Natural killer cell treated with Interleukin-12 subunit alpha and Interleukin-12 subunit beta and Interleukin-15 and Interleukin-18, amount 100 ng/mL, for 72 hours (primary cell): ENCODE measurements at regions not wholly inside any gene's neighbourhood (a gene's known extent, or its start where the extent isn't known, plus 50 kb on each side); places are given as distances from the start of the nearest gene placed in this dataset.

Experiments
- ATAC-seq, 2 donors: fragments of 150-1000 bp; cut with Tn5 transposase in 1 of 2; sonication (Bioruptor Pico), chemical (Tn5 transposase) in 1 of 2; 2 replicates each; pipeline ENCODE4 v1.10.0; 2021
- DNase-seq: peaks from one replicate; pipeline ENCODE4 v3.0.0; 2022; ENCODE audit warnings: low spot score
- H3K27ac Mint-ChIP-seq, 2 donors: 1 replicate in 1 of 2; 2 replicates in 1 of 2; pipeline ENCODE4 v1.8.0; 2022; ENCODE audit warnings: mixed read lengths in 2 of 2, mild to moderate bottlenecking in 1 of 2, moderate library complexity in 1 of 2
- H3K27me3 Mint-ChIP-seq, 2 donors: 1 replicate in 1 of 2; 2 replicates in 1 of 2; pipeline ENCODE4 v1.8.0; 2022; ENCODE audit warnings: mixed read lengths in 2 of 2
- H3K36me3 Mint-ChIP-seq: one replicate; pipeline ENCODE4 v1.8.0; 2022; ENCODE audit warnings: mixed read lengths
- H3K4me1 Mint-ChIP-seq, 2 donors: 1 replicate in 1 of 2; 2 replicates in 1 of 2; pipeline ENCODE4 v1.8.0; 2022; ENCODE audit warnings: low read depth in 2 of 2, mixed read lengths in 2 of 2, mild to moderate bottlenecking in 1 of 2
- H3K4me3 Mint-ChIP-seq: one replicate; pipeline ENCODE4 v1.8.0; 2022; ENCODE audit warnings: mixed read lengths
- H3K9me3 Mint-ChIP-seq: 2 replicates; pipeline ENCODE4 v1.8.0; 2022; ENCODE audit warnings: mixed read lengths

DNA sequence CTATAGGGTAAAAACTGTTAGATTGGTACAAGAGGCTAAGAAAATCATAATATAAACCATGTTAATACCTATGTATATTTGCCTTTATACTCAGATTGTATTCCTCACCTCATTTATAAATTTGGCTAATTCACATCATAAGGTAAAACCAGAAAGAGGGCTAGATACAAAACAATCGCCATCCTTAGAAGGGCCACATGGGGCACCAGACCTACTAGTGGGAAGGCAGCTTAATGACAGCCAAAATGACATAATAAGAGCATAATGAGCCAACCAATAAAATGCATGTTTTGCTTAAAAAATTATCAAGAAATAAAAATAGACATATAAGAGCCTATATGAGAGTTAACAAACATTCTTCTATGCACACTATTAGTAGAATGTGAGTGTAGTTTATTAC lies 107.3 kb upstream of the PRDX4 start:
- Mint-ChIP-seq H3K36me3 (no peaks in the 10 kb centered on the region), H3K4me1 (no peaks in the 10 kb centered on the region), H3K27me3 (peaks cover 4% of the 10 kb centered on the region in 2 donors), H3K4me3 (no peak overlapping the region), H3K27ac (no peak overlapping the region), H3K9me3 (peaks cover 15% of the 10 kb centered on the region)
- ATAC-seq (no peak), DNase-seq (no peak)

DNA sequence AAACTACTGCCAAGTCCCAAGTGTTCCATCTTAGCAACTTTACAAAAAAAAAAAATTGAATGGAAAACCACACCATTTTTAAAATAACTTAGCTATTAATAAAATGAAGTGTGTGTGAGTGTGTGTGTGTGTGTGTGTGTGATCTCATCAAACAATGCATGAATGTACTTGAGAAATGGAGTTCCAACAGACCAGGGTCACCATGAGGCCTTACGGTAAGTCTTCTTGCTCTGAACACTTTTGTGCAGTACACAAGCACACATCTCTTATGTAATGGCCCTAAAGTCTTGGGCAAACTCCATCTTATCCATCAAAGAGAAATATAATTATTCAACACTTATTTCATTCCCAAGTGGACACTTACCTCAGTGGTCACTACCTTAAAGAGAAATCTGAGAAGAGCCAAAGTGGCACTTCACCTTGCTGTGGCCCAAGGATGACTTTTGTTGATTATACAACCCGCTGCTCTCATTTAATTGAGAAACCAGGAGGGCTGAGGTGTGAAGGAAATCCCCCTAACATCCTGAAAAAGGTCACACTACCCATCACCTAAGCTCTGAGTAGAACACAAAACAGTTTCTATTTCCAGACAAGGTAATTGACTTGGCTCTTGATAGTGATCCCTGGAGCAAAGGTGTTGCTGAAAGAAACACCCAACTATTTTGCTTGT lies 96.5 kb upstream of the PRDX4 start:
- Mint-ChIP-seq H3K4me3 (no peak overlapping the region), H3K27ac (no peak overlapping the region), H3K27me3 (peaks cover 7 to 8% of the 10 kb centered on the region in 2 donors), H3K36me3 (no peaks in the 10 kb centered on the region), H3K4me1 (no peaks in the 10 kb centered on the region), H3K9me3 (peaks cover 6% of the 10 kb centered on the region)
- ATAC-seq = no peak
- no peak for DNase-seq

DNA sequence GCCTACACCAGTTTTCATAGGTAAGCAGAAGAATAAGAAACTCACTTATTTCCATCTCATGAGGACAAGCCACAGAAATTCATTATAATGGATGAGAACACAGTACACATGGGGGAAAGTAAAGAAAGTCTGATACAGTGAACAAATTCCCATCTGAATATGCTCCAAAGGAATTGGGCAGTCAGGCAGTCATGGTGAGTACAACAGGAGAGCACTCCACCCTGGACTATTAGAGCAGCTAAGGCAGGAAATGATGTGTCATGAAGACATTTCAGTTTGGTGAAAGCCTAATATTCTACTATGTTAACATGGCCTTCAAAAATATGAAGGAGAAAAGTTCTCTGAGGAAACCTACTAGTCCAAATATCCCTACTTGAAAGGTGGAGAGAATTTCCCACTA lies 92.0 kb upstream of the PRDX4 start:
- H3K4me3 Mint-ChIP-seq = no peak overlapping the region
- no peak for DNase-seq
- no peaks in the 10 kb centered on the region for H3K36me3 Mint-ChIP-seq
- H3K27me3 Mint-ChIP-seq = peaks cover 7 to 9% of the 10 kb centered on the region in 2 donors
- ATAC-seq = no peak
- H3K27ac Mint-ChIP-seq = no peak overlapping the region
- H3K4me1 Mint-ChIP-seq = no peaks in the 10 kb centered on the region
- H3K9me3 Mint-ChIP-seq = peaks cover 4% of the 10 kb centered on the region

- peaks cover 4% of the 10 kb centered on the region for H3K9me3 Mint-ChIP-seq
- no peaks in the 10 kb centered on the region for H3K36me3 Mint-ChIP-seq
- H3K27ac Mint-ChIP-seq = no peak overlapping the region
- peaks cover 7 to 9% of the 10 kb centered on the region in 2 donors for H3K27me3 Mint-ChIP-seq
- no peak overlapping the region for H3K4me3 Mint-ChIP-seq
- ATAC-seq (no peak), DNase-seq (no peak)
- no peaks in the 10 kb centered on the region for H3K4me1 Mint-ChIP-seq
These were observed 89.2 kb upstream of the PRDX4 start for GRCh38 chrX:23578079-23578478.

GRCh38 chrX:23589496-23589895 lies 77.8 kb upstream of the PRDX4 start:
- no peak overlapping the region for H3K4me3 Mint-ChIP-seq
- DNase-seq (no peak), ATAC-seq (no peak)
- H3K27ac Mint-ChIP-seq = no peak overlapping the region
- H3K36me3 Mint-ChIP-seq = no peaks in the 10 kb centered on the region
- H3K4me1 Mint-ChIP-seq = no peaks in the 10 kb centered on the region
- H3K27me3 Mint-ChIP-seq = peaks cover 0 to 3% of the 10 kb centered on the region in 2 donors
- no peaks in the 10 kb centered on the region for H3K9me3 Mint-ChIP-seq

GRCh38 chrX:23592741-23593140 lies 74.6 kb upstream of the PRDX4 start:
- no peak overlapping the region for H3K27ac Mint-ChIP-seq
- H3K36me3 Mint-ChIP-seq = no peaks in the 10 kb centered on the region
- peaks cover 0 to 3% of the 10 kb centered on the region in 2 donors for H3K27me3 Mint-ChIP-seq
- no peaks in the 10 kb centered on the region for H3K9me3 Mint-ChIP-seq
- no peaks in the 10 kb centered on the region for H3K4me1 Mint-ChIP-seq
- H3K4me3 Mint-ChIP-seq = no peak overlapping the region
- ATAC-seq (no peak), DNase-seq (no peak)

GRCh38 chrX:23598575-23598974 lies 68.7 kb upstream of the PRDX4 start:
- ATAC-seq = no peak
- H3K4me3 Mint-ChIP-seq = no peak overlapping the region

GRCh38 chrX:23603501-23603900 lies 63.8 kb upstream of the PRDX4 start:
- ATAC-seq = no peak
- H3K27ac Mint-ChIP-seq = no peak overlapping the region
- no peak for DNase-seq
- no peak overlapping the region for H3K4me3 Mint-ChIP-seq
- H3K4me1 Mint-ChIP-seq = no peaks in the 10 kb centered on the region
- H3K36me3 Mint-ChIP-seq = no peaks in the 10 kb centered on the region
- H3K9me3 Mint-ChIP-seq = no peaks in the 10 kb centered on the region
- peaks cover 0 to 13% of the 10 kb centered on the region in 2 donors for H3K27me3 Mint-ChIP-seq

More at GRCh38 chrX:23598575-23598974, 68.7 kb upstream of the PRDX4 start:
- Mint-ChIP-seq H3K36me3 (no peaks in the 10 kb centered on the region), H3K27me3 (peaks cover 0 to 6% of the 10 kb centered on the region in 2 donors), H3K9me3 (no peaks in the 10 kb centered on the region), H3K27ac (no peak overlapping the region), H3K4me1 (no peaks in the 10 kb centered on the region)
- DNase-seq = no peak

DNA sequence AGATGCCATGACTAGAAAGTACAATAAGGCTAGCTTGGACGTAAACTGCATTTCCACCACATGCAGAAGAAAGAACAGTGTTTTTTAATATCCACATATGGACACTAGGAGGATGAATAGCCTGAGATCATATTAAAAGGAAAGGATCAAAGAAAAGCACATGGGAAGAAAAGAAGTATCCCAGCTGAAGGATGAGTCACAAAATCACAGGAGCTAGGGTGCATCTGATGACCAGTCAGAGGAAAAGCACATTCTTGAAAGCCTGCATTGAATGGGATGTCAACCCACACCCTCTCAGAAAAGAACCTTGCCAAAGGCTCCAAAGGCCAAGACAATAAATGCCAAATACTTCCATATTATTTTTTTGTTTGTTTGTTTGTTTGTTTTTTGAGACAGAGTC lies 56.8 kb upstream of the PRDX4 start:
- Mint-ChIP-seq H3K4me3 (no peak overlapping the region), H3K4me1 (no peaks in the 10 kb centered on the region), H3K27ac (no peak overlapping the region), H3K27me3 (peaks cover 10 to 25% of the 10 kb centered on the region in 2 donors), H3K36me3 (no peaks in the 10 kb centered on the region), H3K9me3 (no peaks in the 10 kb centered on the region)
- DNase-seq (no peak), ATAC-seq (no peak)

DNA sequence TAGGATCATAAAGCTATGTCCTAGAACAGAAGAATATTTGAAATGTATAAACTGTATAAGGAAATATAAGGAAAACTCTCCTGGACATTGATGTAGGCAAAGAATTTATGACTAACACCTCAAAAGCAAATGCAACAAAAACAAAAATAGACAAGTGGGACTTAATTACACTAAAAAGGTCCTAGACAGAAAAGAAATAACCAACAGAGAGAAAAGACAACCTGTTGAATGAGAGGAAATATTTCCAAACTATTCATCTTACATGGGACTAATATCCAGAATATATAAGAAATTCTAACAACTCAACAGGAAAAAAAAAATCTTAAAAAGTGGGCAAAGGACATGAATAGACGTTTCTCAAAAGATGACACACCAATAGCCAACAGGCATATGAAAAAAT lies 54.4 kb upstream of the PRDX4 start:
- Mint-ChIP-seq H3K4me3 (no peak overlapping the region), H3K9me3 (no peaks in the 10 kb centered on the region), H3K27ac (no peak overlapping the region), H3K36me3 (no peaks in the 10 kb centered on the region), H3K27me3 (peaks cover 10 to 21% of the 10 kb centered on the region in 2 donors), H3K4me1 (no peaks in the 10 kb centered on the region)
- DNase-seq = no peak
- ATAC-seq = no peak

DNA sequence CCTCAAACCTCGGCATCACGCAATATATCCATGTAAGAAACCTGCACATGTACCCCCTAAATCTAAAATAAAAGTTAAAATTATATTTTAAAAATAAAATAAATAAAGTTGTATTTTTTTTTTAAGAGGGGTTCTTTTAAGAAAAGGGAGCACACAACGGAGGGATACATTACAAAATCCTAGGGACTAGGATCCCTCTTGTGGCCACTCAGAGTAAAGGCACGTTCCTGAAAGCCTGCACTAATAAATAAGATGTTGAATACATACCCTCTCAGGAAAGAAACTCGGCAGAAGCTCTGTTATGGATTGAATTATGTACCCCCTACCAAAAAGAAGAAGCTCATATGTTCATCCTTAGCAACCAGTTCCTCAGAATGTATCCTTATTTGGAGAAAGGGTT lies 50.9 kb upstream of the PRDX4 start:
- Mint-ChIP-seq H3K27ac (no peak overlapping the region), H3K27me3 (peaks cover 10 to 17% of the 10 kb centered on the region in 2 donors), H3K4me3 (no peak overlapping the region), H3K9me3 (no peaks in the 10 kb centered on the region), H3K36me3 (no peaks in the 10 kb centered on the region), H3K4me1 (no peaks in the 10 kb centered on the region)
- DNase-seq = no peak
- no peak for ATAC-seq
